EL (cell line): ENCODE measurements at regions not wholly inside any gene's neighbourhood (a gene's known extent, or its start where the extent isn't known, plus 50 kb on each side); places are given as distances from the start of the nearest gene placed in this dataset.
"Not testable (repeated sequence)": the region's sequence is repeated elsewhere in the genome, so short reads cannot be mapped to it uniquely, and the experiment has no call there.

Experiments
- DNase-seq: peaks from one replicate; pipeline ENCODE4 v3.0.0-alpha.2; 2016

DNA sequence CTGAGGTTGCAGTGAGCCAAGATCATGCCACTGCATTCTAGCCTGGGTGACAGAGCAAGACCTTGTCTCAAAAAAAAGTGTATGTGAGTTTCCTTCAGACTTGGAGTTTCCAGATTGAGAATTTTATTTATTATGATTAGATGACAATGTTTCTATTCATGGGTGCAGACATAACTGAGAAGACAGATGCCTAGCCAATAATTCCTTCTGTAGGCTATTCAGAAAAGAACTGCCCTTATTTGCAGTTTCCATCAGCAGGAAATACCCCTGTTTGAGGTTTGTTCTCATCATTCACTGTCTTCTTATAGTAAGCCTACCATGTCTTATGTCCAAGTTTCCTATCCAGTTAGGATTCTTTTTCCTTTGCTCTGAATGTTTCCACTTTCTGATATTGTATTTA lies 269.0 kb downstream of the KTN1 start:
- DNase-seq, result no peak

DNA sequence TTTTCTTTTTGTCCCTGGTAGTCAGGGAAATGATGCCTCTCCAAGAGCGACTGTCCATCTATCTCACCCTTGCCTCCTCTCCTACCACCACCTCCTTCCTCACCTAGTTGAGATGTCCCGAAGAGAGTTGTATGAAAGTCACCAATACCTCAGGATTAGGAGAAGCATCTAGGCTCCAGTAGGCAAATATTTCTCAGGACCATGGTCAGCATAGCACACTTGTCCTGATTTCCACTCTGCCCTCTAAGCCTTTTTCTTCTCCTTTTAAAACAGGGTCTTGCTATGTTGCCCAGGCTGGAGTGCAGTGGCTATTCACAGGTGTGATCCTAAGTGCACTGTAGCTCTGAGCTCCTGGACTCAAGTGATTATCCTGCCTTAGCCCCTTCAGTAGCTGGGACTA lies 268.4 kb upstream of the PELI2 start:
- DNase-seq, result no peak

DNA sequence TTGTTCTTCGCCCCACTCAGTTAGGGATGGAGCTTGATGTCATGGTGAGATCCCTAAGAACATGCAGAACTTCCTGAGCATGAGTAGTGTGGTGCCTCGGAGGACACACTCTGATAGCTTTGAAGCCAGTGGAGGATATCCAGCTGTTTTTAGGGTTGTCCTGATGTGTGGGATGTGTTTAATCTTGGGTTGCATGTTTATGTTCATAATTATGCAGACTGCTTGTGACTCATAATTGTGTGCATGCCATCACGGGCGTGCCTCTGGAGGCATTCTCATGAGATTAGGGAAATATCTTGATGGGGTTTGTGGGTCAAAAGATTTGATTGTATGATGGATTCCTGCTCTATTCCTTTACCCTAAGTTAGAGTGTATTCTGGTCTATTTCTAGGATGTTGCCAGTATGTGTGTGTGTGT lies 267.4 kb upstream of the PELI2 start:
- peak; percentile 67 for DNase-seq

DNA sequence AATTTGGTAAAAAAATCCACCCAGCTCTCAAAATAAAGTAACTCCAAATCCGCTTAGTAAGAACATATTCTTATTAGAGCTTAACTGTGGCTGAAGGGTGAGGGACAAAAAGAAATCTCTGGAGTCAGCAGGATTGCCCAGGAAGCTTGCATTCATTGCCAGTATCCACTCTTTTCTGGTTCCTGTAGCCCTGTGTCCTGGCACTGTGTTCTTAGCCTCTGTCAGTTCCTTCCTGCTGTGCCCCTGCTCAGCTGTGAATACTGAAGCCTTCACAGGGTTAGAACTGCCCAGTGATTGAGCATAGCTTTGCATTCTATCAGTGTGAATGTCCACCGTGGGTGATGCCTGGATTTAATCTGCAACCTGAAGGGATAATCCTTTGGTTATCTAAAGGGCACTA lies 266.9 kb upstream of the PELI2 start:
- no peak for DNase-seq

DNA sequence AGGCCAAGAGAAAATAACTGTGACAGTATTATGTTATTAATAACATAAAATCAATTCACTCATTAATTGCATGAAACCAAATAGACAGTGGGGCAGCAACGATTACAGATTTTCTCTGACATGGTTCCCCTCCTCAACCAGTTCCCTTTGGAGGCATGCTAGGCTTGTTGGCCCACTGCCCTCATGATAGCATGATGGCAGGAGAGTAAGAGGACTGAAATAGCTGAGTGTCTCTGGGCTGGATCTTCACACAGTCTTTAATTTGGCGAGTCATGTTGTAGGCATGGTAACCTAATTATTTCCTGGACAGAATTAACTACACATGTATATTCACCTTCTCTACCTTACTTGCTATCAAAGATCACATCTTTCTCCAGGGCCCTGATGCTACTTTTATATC lies 266.2 kb upstream of the PELI2 start:
- DNase-seq, result no peak

DNA sequence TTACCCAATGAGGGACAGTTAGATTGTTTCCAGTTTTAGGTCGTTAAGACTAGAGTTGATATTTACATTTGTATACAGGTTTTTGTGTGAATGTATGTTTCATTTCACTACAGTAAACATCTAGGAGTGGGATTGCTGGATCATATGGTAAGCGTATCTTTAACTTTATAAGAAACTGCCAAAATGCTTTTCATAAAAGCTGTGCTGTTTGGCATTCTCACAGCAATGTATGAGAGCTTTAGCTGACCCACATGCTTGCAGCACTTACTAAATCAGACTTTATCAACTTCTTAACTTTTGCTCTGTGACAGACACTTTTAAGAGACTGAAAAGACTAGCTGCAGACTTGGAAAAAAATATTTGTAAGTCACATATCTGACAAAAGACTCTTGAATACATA lies 262.5 kb upstream of the PELI2 start:
- DNase-seq, result no peak

DNA sequence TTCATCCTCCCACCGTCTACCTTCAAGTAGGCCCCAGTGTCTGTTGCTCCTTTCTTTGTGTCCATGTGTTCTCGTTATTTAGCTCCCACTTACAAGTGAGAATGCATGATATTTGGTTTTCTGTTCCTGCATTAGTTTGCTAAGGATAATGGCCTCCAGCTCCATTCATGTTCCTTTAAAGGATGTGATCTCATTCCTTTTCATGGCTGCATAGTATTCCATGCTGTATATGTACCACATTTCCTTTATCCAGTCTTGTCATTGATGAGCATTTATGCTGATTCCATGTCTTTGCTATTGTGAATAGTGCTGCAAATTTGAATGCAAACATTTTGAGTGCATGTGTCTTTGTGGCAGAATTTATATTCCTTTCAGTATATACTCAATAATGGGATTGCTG lies 259.6 kb upstream of the PELI2 start:
- no peak for DNase-seq

DNA sequence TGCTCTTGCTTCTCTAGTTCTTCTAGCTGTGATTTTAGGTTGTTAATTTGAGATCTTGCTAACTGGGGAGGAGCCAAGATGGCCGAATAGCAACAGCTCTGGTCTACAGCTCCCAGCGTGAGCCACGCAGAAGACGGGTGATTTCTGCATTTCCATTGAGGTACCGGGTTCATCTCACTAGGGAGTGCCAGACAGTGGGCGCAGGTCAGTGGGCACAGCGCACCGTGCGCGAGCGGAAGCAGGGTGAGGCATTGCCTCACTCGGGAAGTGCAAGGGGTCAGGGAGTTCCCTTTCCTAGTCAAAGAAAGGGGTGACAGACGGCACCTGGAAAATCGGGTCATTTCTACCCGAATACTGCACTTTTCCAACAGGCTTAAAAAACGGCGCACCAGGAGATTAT lies 256.6 kb upstream of the PELI2 start:
- not testable (repeated sequence) for DNase-seq

DNA sequence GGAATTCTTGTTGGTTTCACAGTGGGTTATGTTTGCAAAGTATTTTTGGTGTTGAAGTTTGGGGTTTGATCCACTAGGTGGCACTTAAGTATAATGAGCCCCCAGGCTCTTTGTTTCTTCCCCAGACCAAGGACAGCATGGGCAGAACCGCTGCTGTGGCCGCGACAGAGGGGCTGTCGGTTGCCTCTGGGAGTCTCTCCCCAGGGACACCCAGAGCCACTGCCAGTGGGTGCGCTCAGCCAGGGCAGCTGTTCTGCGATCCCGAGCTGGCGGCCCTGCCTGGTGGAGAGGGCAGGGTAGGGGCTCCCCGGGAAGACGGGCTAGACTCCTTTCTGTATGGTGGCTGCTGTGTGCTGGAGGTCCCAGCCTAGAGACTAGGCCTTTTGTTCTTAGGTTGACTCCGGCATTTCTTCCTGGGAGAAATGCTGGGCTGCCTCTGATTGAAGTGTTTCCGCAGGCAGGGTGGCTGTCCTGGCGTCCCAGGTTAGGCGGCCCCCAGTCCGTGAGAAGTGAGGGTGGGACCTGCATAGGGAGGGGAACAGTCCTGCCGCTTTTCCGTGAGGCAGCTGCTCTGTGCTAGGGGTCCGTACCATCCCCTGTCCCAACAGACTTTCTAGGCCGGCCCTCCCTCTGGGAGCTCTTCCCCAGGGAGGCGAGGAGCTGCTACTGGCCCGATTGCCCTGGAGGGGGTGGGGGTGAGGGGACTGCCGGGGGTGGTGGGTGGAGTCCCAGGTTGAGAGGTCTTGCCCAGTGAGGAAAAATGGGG lies 253.1 kb upstream of the PELI2 start:
- DNase-seq, result no peak

DNA sequence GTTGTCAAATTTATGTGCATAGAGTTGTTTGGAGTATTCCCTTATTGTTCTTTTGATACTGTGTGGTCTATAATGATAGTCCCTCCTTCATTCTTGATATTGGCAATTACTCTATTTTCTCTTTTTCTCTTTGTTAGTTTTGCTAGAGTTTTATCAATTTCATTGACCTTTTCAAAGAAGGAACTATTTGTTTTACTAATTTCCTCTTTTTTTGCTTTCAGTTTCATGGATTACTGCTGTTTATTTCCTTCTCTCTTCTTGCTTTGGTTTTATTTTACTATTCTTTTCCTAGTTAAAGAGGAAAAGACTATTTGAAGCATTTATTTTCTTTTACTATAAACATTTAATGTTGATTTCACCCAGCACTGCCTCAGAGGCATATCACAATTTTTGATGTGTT lies 250.9 kb upstream of the PELI2 start:
- DNase-seq, result no peak

DNA sequence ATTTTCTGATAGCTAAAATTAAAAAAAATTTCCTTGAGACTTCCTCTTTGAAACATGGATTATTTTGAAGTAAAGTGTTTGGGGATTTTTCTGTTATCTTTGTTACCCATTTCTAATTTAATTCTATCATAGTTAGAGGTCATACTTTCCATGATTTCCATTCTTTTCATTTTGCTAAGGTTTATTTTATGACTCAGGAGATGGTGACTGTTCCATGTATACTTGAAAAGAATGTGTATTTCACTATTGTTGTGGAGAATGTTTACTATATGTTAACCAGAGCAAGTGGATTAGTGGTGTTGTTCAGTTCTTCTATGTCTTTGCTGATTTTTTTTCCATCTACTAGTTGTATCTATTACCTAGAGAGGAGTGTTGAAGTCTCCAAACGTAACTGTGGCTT lies 250.5 kb upstream of the PELI2 start:
- DNase-seq, result peak; percentile 28

- no peak for DNase-seq
Measured at GRCh38 chr14:55869397-55870049, 248.7 kb upstream of the PELI2 start.

DNA sequence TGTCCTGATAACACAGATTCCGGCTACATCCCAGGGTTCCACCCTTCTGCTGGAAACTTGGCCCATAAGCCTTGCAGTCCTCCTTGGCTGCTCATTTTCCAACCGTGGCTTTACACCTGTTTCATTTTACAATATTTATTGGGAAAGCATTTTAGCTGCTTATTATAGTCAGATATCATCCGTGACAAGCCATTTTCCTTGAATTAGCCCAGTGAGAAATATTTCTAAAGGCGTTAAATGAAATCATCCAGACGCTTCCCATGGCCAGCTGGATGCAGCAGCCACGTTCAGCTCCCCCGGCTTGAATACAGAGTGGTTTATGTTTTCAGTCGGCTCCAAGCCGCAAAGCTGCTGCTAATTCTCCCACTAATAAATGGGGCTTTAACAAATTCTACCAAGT lies 245.0 kb upstream of the PELI2 start:
- no peak for DNase-seq

DNA sequence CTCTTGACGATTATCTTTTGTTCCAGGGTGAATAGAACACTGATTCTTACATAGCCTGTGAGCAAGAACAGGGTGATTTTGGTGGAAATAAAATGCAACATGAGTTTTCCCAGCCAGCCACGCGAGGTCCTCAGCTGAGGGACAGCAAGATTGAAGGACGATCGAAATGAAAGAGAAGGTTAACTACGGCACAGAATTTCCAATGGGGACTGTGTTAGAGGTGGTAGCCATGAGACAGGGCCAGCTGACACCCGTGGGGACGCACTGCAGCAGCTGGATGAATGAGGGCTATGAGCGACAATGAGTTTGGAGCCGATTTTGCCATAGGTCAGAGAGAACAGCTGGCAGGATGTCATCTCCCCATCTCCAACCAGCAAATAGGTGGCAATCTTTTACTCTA lies 243.4 kb upstream of the PELI2 start:
- no peak for DNase-seq

DNA sequence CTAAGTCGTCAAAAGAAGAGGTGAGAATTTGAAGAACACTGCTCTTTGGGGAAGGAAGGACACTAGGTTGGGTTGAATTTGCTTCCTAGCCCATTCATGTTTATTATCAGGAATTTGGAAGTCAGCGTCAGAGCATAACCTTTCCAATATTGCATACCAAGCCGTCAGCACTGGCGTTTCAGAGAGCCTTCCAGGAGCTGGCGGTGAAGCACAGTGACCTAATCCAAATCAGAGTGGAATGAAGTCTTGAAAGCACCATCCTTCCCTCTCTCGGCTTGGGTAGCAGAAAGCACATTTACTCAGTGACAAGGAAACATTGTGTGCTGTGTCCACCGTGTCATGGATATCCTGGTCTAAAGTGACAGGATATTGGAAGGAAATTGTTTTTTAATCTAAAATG lies 240.3 kb upstream of the PELI2 start:
- DNase-seq, result no peak

GRCh38 chr14:55881577-55882241 lies 236.5 kb upstream of the PELI2 start:
- DNase-seq, result peak; percentile 29

GRCh38 chr14:55884819-55885218 lies 233.4 kb upstream of the PELI2 start:
- DNase-seq, result no peak

GRCh38 chr14:55889124-55889523 lies 229.1 kb upstream of the PELI2 start:
- DNase-seq, result no peak

GRCh38 chr14:55891692-55892091 lies 226.5 kb upstream of the PELI2 start:
- DNase-seq, result no peak

DNA sequence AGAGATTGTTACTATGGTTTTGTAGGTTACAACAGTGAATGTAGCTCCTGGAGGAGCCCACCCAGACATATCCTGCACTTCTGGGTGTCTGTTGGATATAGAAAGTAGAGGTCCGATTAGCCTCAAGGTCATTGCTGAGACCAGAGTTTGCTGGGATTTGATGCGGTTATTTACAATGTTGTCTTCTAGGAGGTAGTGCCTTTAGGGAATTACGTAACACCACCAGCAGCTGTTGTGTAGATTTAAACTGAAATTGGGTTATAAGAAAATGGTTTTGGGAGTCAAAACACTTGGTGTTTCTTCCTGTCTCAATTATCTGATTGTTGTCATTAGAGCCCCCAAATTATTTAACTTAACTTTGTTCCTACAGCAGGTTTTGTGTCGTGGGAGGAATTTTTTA lies 225.3 kb upstream of the PELI2 start:
- no peak for DNase-seq

- no peak for DNase-seq
Measured at GRCh38 chr14:55893705-55894104, 224.5 kb upstream of the PELI2 start.

GRCh38 chr14:55897031-55897430 lies 221.2 kb upstream of the PELI2 start:
- DNase-seq, result no peak

GRCh38 chr14:55898938-55899337 lies 219.3 kb upstream of the PELI2 start:
- no peak for DNase-seq

DNA sequence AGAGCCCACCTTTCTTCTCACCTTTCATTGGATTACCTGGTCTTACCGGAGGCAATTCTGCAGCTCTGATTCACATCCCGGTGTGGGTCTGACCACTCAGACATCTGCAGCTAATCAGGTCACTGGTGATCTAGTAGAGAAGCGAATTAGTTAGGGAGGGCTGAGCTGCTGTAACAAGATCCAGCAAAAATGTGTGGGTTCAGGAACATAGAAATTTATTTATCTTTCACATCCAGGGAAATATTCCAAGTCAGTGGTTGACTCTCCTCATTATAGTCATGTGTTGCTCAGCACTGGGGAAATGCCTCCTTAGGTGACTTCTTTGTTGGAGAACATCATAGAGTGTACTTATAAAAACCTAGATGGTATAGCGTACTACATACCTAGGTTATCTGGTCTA lies 218.7 kb upstream of the PELI2 start:
- no peak for DNase-seq
